ENCODE measurements at regions not wholly inside any gene's neighbourhood (a gene's known extent, or its start where the extent isn't known, plus 50 kb on each side); places are given as distances from the start of the nearest gene placed in this dataset.
"Not testable (repeated sequence)": the region's sequence is repeated elsewhere in the genome, so short reads cannot be mapped to it uniquely, and the experiment has no call there.

DNA sequence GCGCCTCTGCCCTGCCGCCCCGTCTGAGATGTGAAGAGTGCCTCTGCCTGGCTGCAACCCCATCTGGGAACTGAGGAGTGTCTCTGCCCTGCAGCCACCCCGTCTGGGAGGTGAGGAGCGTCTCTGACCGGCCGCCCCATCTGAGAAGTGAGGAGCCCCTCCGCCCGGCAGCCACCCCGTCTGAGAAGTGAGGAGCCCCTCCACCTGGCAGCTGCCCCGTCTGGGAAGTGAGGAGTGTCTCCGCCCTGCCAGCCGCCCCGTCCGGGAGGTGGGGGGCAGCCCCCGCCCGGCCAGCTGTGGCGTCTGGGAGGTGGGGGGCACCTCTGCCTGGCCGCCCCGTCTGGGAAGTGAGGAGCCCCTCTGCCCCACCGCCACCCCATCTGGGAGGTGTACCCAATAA lies 110.4 kb downstream of the PRKAB2 start:
- DNase-seq, result not testable (repeated sequence)

DNA sequence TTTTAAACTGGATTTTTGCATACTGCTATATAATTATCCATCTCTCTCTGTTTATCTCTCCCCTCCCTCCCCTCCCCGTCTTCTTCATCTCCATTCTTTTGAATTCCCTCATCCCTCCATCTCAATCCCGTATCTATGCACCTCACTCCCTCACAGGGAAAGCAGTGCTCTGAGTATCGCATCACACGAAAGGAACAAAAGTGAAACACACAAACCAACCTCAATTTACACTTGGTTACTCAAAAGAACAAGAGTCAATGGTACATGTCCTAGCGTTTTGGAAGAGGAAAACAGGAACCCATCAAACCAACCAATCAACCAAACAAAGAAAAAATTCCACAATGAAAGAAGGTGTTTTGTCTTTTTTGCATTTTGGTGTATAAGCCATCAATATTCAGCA lies 115.1 kb downstream of the NBPF12 start:
- DNase-seq, result no peak

DNA sequence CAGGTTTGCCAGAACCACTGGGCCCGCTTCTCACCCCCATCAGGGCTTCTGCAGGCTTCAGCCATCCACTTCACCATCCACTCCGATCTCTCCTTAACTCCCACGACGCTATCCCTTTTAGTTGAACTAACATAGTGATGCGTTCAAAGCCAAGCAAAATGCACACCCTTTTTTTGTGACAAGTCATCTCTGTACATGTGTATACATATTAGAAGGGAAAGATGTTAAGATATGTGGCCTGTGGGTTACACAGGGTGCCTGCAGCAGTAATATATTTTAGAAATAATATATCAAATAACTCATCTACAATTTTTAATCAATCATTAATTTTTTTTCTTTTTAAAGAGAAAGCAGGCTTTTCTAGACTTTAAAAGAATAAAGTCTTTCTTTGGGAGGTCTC lies 114.6 kb downstream of the NBPF12 start:
- DNase-seq, result no peak

DNA sequence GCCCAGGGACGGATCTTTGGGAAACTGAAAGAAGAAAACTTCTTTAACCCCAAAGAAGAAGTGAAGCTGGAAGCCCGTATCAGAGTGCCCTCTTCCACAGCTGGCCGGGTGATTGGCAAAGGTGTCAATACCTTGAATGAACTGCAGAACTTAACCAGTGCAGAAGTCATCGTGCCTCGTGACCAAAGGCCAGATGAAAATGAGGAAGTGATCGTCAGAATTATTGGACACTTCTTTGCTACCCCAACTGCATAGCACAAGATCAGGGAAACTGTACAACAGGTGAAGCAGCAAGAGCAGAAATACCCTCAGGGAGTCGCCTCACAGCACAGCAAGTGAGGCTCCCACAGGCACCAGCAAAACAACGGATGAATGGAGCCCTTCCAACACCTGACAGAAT lies 114.0 kb downstream of the NBPF12 start:
- no peak for DNase-seq

DNA sequence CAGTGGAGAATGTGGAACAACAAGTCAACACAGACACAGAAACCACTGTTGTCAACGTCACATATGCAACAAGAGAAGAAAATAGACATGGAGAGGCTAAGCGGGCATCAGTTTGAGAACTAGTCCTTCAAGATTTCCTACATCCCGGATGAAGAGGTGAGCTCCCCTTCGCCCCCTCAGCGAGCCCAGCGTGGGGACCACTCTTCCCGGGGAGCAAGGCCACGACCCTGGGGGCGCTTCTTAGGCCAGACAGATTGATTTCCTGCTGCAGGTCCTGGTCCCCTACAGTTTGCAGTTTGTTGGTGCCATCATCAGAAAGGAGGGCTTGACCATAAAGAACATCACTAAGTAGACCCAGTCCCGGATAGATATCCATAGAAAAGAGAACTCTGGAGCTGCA lies 113.0 kb downstream of the NBPF12 start:
- DNase-seq, result no peak

DNA sequence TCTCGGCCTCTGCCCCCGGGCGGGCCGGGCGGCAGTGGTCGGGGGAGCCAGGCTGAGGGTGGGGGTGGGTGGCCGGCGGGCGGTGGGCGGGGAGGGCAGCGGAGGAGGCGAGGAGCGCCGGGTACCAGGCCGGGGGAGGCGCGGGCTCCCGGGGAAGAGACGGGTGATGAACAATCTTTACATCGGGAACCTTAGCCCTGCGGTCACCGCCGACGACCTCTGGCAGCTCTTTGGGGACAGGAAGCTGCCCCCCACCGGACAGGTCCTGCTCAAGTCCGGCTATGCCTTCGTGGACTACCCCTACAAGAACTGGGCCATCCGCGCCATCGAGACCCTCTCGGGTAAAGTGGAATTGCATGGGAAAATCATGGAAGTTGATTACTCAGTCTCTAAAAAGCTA lies 112.5 kb downstream of the NBPF12 start:
- no peak for DNase-seq

DNA sequence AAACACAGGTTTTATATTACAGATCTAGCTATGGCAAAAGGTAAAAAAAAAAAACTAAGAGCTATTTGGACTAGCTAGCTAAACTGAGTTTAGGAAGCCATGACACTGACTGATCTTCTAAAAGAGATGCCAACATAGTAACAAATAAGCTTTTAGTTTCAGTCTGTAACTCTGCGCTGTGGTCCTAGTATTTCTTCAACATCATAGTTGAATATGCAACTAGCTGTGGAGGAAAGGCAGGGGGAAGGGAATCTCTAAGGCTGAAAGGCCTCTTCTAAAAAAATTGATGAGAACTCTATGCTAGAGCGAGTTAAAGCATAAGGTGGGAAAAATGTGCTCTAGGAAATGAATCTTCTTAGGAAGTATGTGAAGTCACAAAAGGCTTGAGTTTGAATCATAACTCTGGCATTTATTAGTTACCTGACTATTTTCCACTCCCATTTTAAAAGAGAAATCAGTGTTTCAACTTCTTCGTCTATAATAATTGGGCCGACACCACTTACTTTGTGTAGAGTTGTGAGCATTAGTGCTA lies 108.8 kb downstream of the NBPF12 start:
- DNase-seq, result not testable (repeated sequence)

DNA sequence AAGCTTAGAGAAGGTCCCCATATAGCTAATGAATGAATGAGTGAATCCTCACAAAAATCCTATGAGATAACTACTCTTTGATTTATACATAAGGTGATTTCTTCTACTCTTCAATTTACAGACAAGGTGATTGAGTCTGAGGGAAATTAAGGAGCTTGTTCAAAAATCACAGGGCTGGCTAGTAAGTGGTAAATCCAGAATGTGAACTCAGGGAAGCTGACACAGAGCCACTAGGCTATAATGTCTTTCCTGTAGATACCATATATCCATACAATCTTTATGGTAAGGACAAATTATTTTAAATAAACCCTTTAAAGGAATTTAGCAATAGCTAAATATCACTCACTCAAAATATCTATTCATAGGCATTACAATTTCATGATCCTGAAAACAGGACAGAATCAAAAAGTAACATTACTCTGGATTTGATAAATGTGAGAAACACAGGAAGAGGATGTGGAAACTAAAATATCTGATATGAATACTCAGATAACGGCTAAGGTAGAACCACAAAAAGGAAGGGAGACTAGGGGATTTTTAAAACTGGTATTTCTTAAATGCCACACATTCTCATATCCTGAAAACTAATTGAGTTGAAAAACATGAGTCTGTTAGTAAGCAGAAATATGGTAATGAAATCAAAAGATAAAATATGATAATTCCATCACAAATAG lies 108.2 kb downstream of the NBPF12 start:
- no peak for DNase-seq

Data from NCI-H2029 (cell line).